Breast epithelium (tissue), 4 donors: ENCODE measurements at regions not wholly inside any gene's neighbourhood (a gene's known extent, or its start where the extent isn't known, plus 50 kb on each side); places are given as distances from the start of the nearest gene placed in this dataset.
A peak's percentile ranks its signal among the peaks of the same experiment; 100 is the strongest.

Experiments
- DNase-seq, 2 donors: peaks; one replicate each; pipeline ENCODE4 v3.0.0-alpha.2; 2019; ENCODE audit warnings: low spot score in 2 of 2
- H3K27ac ChIP-seq, 2 donors: fragments of 200-600 bp; sonication (generic) in 1 of 2; one replicate each; pipeline ENCODE4 v1.5.1; 2016 to 2019; ENCODE audit warnings: mild to moderate bottlenecking in 1 of 2
- H3K27me3 ChIP-seq, 2 donors: fragments of 200-600 bp; sonication (generic) in 1 of 2; one replicate each; pipeline versions ENCODE4 v1.5.1 to v1.6.0; 2017 to 2019; ENCODE audit warnings: control low read depth in 1 of 2, mild to moderate bottlenecking in 1 of 2
- H3K36me3 ChIP-seq: fragments of 200-600 bp; one replicate; pipeline ENCODE4 v1.5.1; 2019
- H3K4me1 ChIP-seq, 2 donors: fragments of 200-600 bp; sonication (generic); one replicate each; pipeline ENCODE4 v1.5.1; 2016 to 2019; ENCODE audit warnings: control low read depth in 1 of 2
- H3K4me3 ChIP-seq, 3 donors: fragments of 200-600 bp; sonication (generic); 1 replicate in 2 of 3; 2 replicates in 1 of 3; pipeline ENCODE4 v1.5.1; 2016 to 2019; ENCODE audit warnings: mild to moderate bottlenecking in 3 of 3, moderate library complexity in 2 of 3
- H3K9me3 ChIP-seq, 2 donors: fragments of 200-600 bp; sonication (generic) in 1 of 2; one replicate each; pipeline ENCODE4 v1.5.1; 2016 to 2019; ENCODE audit warnings: control low read depth in 1 of 2
- CTCF ChIP-seq, 3 donors: fragments of 450-650 bp; IDR thresholded peaks; one replicate each; pipeline ENCODE4 v1.5.1; 2016 to 2017; ENCODE audit warnings: antibody characterized with exemption in 3 of 3, mild to moderate bottlenecking in 3 of 3, moderate library complexity in 3 of 3
- POLR2A ChIP-seq: fragments of 450-650 bp; IDR thresholded peaks from one replicate; pipeline ENCODE4 v1.6.1; 2016; ENCODE audit warnings: antibody characterized with exemption, mild to moderate bottlenecking, moderate library complexity
- POLR2AphosphoS5 ChIP-seq, 3 donors: sonication (generic); formaldehyde crosslinking; IDR thresholded peaks; one replicate each; pipeline ENCODE4 v1.6.1; 2017; ENCODE audit warnings: antibody characterized with exemption in 3 of 3
- intact Hi-C: fragments of 100-400 bp; cut with DNase I; formaldehyde crosslinking; loops from one replicate; pipeline ENCODE4 v1.15.1; 2023; ENCODE audit warnings: low total_unique reads

- peak overlapping the region; percentile 78 to 83 for H3K27ac ChIP-seq
- peaks cover 4 to 5% of the 10 kb centered on the region in 2 donors for H3K4me1 ChIP-seq
- no peak for DNase-seq
- H3K27me3 ChIP-seq, result no peaks in the 10 kb centered on the region
- intact Hi-C loops, result no loop called here
- no peaks in the 10 kb centered on the region for H3K36me3 ChIP-seq
- no peak overlapping the region for H3K4me3 ChIP-seq
- TF ChIP-seq CTCF (IDR thresholded peaks at IDR 0.05) (no peak), POLR2A (no peak), POLR2AphosphoS5 (IDR thresholded peaks at IDR 0.05) (no peak)
- no peaks in the 10 kb centered on the region for H3K9me3 ChIP-seq
Measured at GRCh38 chr1:209367061-209367772, 216.3 kb upstream of the CAMK1G start.

DNA sequence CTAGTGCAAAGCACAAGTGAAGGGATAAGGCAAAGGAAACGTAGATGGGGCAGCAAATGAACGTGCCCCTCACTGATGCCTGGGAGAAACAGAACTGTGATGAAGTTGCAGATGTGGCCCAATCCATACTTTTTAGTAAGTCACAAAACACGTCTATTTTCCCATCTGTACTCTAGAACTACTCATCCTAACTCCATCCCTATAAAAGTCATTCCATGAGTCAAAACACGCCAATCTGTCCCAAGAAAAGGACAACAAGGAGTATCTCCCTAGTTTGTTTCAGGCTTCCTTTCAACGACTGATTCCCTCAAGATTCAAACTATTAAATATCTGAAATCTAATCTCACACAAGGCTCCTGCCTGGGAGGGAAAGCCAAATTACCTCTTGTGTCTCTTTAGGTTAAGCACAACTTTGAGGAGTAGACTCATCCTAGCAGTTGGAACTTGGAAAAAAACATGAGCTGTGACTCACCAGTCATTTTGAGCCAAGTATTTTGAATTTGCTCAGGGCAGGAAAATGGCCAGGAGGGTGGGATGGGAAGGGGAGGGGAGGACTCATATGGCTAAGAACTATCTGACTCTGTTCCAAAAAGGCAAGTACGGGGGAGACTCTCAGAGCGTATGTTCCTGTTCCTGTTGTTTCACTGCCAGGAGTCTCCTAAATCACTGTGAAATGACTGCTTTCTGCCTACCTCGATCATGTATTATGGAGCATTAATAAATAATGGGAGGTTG lies 214.5 kb upstream of the CAMK1G start:
- H3K4me3 ChIP-seq, result no peak overlapping the region
- no peaks in the 10 kb centered on the region for H3K27me3 ChIP-seq
- H3K36me3 ChIP-seq, result no peaks in the 10 kb centered on the region
- H3K4me1 ChIP-seq, result peaks cover 0 to 5% of the 10 kb centered on the region in 2 donors
- no peak for TF ChIP-seq POLR2A
- no peak for TF ChIP-seq CTCF (IDR thresholded peaks at IDR 0.05)
- TF ChIP-seq POLR2AphosphoS5 (IDR thresholded peaks at IDR 0.05), result no peak
- intact Hi-C loops, result no loop called here
- peak in 1 of 2 donors; percentile 65 for DNase-seq
- H3K27ac ChIP-seq, result peak overlapping the region; percentile 67 to 81
- no peaks in the 10 kb centered on the region for H3K9me3 ChIP-seq

DNA sequence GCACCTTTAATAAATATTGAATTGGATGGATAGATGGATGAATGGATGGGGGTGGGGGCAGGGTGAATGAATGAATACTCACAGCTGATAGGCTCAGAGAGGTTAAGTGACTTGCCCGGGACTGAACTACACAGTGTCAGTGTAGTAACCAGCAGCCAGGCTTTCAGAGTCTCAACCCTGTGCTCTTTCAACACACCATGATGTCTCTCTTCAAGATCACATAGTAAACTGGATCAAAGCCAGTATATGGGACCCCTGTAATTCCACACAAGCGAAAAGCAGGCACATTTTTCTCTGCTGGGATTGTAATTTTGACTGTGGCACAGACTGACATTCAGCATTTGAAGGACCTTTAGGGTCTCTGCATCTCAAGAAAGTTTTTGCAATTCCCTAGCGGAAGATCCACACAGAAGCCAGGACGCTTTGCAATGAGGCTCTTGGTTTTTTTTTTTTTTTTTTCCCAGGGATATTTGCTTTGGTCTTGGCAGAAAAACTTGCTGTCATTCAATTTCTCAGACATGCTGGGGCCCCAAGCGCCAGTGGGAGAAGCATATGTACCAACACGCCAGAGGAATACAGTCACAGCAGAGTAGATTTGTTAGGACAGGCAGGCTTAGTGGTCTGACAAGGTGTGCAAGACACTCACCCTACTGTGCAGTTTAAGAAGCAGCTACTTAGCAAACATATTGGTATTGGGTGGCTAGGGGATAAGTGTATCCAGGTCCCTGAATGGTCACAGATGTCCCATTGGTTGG lies 213.1 kb upstream of the CAMK1G start:
- Histone ChIP-seq H3K9me3 (no peaks in the 10 kb centered on the region), H3K4me3 (no peak overlapping the region), H3K27ac (peak overlapping the region in 1 of 2 donors; percentile 81), H3K4me1 (peaks cover 0 to under 1% of the 10 kb centered on the region in 2 donors), H3K27me3 (no peaks in the 10 kb centered on the region), H3K36me3 (no peaks in the 10 kb centered on the region)
- intact Hi-C loops, result no loop called here
- no peak for TF ChIP-seq POLR2AphosphoS5 (IDR thresholded peaks at IDR 0.05)
- no peak for TF ChIP-seq POLR2A
- TF ChIP-seq CTCF (IDR thresholded peaks at IDR 0.05), result no peak
- no peak for DNase-seq

GRCh38 chr1:209375097-209375496 lies 208.4 kb upstream of the CAMK1G start:
- no peaks in the 10 kb centered on the region for H3K27me3 ChIP-seq
- no peaks in the 10 kb centered on the region for H3K9me3 ChIP-seq
- H3K36me3 ChIP-seq, result no peaks in the 10 kb centered on the region
- no peak overlapping the region for H3K4me3 ChIP-seq
- intact Hi-C loops, result no loop called here
- no peak overlapping the region for H3K27ac ChIP-seq
- TF ChIP-seq POLR2A, result no peak
- TF ChIP-seq CTCF (IDR thresholded peaks at IDR 0.05), result no peak
- no peak for TF ChIP-seq POLR2AphosphoS5 (IDR thresholded peaks at IDR 0.05)
- no peaks in the 10 kb centered on the region for H3K4me1 ChIP-seq
- no peak for DNase-seq
